WTC11 (cell line): ENCODE measurements at regions not wholly inside any gene's neighbourhood (a gene's known extent, or its start where the extent isn't known, plus 50 kb on each side); places are given as distances from the start of the nearest gene placed in this dataset.

Experiments
- ATAC-seq: fragments of 200-7000 bp; cut with Tn5 transposase; 2 replicates; pipeline ENCODE4 v1.10.0; 2021; ENCODE audit warnings: mild to moderate bottlenecking, moderate library complexity
- CTCF ChIA-PET: fragments of 300-600 bp; sonication (Branson Sonifier 250); formaldehyde crosslinking; loops from one replicate; lab custom pipeline; 2021; ENCODE audit warnings: antibody characterized with exemption; lab: Charles Lee
- POLR2A ChIA-PET: fragments of 350-600 bp; sonication (Branson Sonifier 250); formaldehyde crosslinking; loops from one replicate; lab custom pipeline; 2021; ENCODE audit warnings: antibody characterized with exemption; lab: Charles Lee
- DNase-seq: peaks from one replicate; pipeline ENCODE4 v3.0.0; 2021; ENCODE audit warnings: low spot score
- H3K27ac Mint-ChIP-seq: 2 replicates; pipeline ENCODE4 v1.8.0; 2021; ENCODE audit warnings: mixed read lengths
- H3K27me3 Mint-ChIP-seq: 2 replicates; pipeline ENCODE4 v1.8.0; 2021; ENCODE audit warnings: low read depth, mild to moderate bottlenecking, moderate library complexity, mixed read lengths
- H3K36me3 Mint-ChIP-seq: 2 replicates; pipeline ENCODE4 v1.8.0; 2021; ENCODE audit warnings: mixed read lengths
- H3K4me1 Mint-ChIP-seq: 2 replicates; pipeline ENCODE4 v1.8.0; 2022; ENCODE audit warnings: mixed read lengths
- H3K4me3 Mint-ChIP-seq: 2 replicates; pipeline ENCODE4 v1.8.0; 2021; ENCODE audit warnings: mild to moderate bottlenecking, moderate library complexity, mixed read lengths
- H3K9me3 Mint-ChIP-seq: 2 replicates; pipeline ENCODE4 v1.8.0; 2021; ENCODE audit warnings: mixed read lengths
- GRHL2 ChIP-seq: fragments of 250-450 bp; sonication (Bioruptor Pico); IDR thresholded peaks from 2 replicates; pipeline ENCODE4 v1.8.0; 2022; ENCODE audit warnings: mild to moderate bottlenecking, moderate library complexity; ENCODE audit not compliant: insufficient replicate concordance, severe bottlenecking
- IRF2 ChIP-seq: sonication (generic); formaldehyde crosslinking; IDR thresholded peaks from 2 replicates; pipeline ENCODE4 v1.8.0; 2022; ENCODE audit warnings: low read depth, missing genetic modification reagents, borderline replicate concordance
- NFE2L1 ChIP-seq: sonication (generic); formaldehyde crosslinking; IDR thresholded peaks from 2 replicates; pipeline ENCODE4 v1.8.1; 2023; ENCODE audit warnings: missing genetic modification reagents
- NR3C1 ChIP-seq: sonication (generic); formaldehyde crosslinking; conservative IDR thresholded peaks from 2 replicates; pipeline ENCODE4 v1.8.1; 2023; ENCODE audit warnings: low read depth, mild to moderate bottlenecking, missing genetic modification reagents
- RELA ChIP-seq: sonication (generic); formaldehyde crosslinking; IDR thresholded peaks from 2 replicates; pipeline ENCODE4 v1.8.1; 2022; ENCODE audit warnings: missing genetic modification reagents, mild to moderate bottlenecking, borderline replicate concordance
- SOX15 ChIP-seq: fragments of 250-450 bp; sonication (Bioruptor Pico); IDR thresholded peaks from 2 replicates; pipeline ENCODE4 v1.9.0; 2021; ENCODE audit warnings: mild to moderate bottlenecking
- SP1 ChIP-seq: sonication (generic); formaldehyde crosslinking; conservative IDR thresholded peaks from 2 replicates; pipeline ENCODE4 v1.8.1; 2022; ENCODE audit warnings: missing genetic modification reagents
- ZNF138 ChIP-seq: sonication (generic); formaldehyde crosslinking; conservative IDR thresholded peaks from 2 replicates; pipeline ENCODE4 v1.8.1; 2022; ENCODE audit warnings: mild to moderate bottlenecking, moderate library complexity, missing genetic modification reagents
- ZNF416 ChIP-seq: fragments of 250-450 bp; sonication (Bioruptor Pico); IDR thresholded peaks from 2 replicates; pipeline ENCODE4 v1.9.0; 2021; ENCODE audit warnings: mild to moderate bottlenecking, inconsistent platforms
- TF ChIP-seq, protein P1 (sequence below): fragments of 250-450 bp; sonication (Bioruptor Pico); conservative IDR thresholded peaks from 2 replicates; pipeline ENCODE4 v1.9.0; 2021; ENCODE audit warnings: mild to moderate bottlenecking
- TF ChIP-seq, protein P2 (sequence below): sonication (generic); formaldehyde crosslinking; IDR thresholded peaks from 2 replicates; pipeline ENCODE4 v1.8.0; 2022; ENCODE audit warnings: mild to moderate bottlenecking, missing genetic modification reagents
- TF ChIP-seq, protein P3 (sequence below): sonication (generic); formaldehyde crosslinking; IDR thresholded peaks from 2 replicates; pipeline ENCODE4 v1.8.0; 2022; ENCODE audit warnings: mild to moderate bottlenecking, missing genetic modification reagents
- TF ChIP-seq, protein P4 (sequence below): fragments of 250-450 bp; sonication (Bioruptor Pico); IDR thresholded peaks from 2 replicates; pipeline ENCODE4 v2.1.2; 2022; ENCODE audit warnings: mild to moderate bottlenecking, moderate library complexity
- TF ChIP-seq, protein P5 (sequence below): fragments of 250-450 bp; sonication (Bioruptor Pico); IDR thresholded peaks from 2 replicates; pipeline ENCODE4 v1.9.0; 2021; ENCODE audit warnings: mild to moderate bottlenecking
- TF ChIP-seq, protein P6 (sequence below): fragments of 250-450 bp; sonication (Bioruptor Pico); IDR thresholded peaks from 2 replicates; pipeline ENCODE4 v1.9.0; 2021; ENCODE audit warnings: mild to moderate bottlenecking, borderline replicate concordance
- TF ChIP-seq, protein P7 (sequence below): sonication (generic); formaldehyde crosslinking; IDR thresholded peaks from 2 replicates; pipeline ENCODE4 v1.8.0; 2022; ENCODE audit warnings: missing genetic modification reagents
- TF ChIP-seq, protein P8 (sequence below): sonication (generic); formaldehyde crosslinking; IDR thresholded peaks from 2 replicates; pipeline ENCODE4 v1.8.1; 2022; ENCODE audit warnings: mild to moderate bottlenecking, missing genetic modification reagents, moderate library complexity, borderline replicate concordance

DNA sequence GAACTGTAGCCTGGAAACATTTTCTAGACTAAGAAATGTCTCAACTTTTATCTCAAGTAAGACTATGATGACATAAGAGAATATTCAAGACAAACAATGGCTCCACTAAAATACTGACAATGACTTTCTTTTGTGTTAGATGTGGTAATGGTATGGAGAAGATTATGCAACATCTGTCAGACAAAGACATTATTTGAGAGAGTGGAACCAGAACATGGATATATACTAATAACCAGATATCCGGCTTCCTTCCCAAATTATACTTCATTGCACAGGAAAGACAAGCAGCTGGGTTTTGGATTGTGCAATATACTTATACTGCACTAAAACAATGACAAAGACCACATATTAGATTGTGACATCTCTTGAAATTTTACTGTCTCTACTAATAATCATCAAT, 290.8 kb upstream of the GIMD1 start:
- POLR2A ChIA-PET, result no interaction called here
- H3K4me3 Mint-ChIP-seq, result no peak overlapping the region
- TF ChIP-seq GRHL2 (CRISPR knock-in tag) (no peak), ZNF138 (no peak), RELA (no peak)
- TF ChIP-seq, protein P1, sequence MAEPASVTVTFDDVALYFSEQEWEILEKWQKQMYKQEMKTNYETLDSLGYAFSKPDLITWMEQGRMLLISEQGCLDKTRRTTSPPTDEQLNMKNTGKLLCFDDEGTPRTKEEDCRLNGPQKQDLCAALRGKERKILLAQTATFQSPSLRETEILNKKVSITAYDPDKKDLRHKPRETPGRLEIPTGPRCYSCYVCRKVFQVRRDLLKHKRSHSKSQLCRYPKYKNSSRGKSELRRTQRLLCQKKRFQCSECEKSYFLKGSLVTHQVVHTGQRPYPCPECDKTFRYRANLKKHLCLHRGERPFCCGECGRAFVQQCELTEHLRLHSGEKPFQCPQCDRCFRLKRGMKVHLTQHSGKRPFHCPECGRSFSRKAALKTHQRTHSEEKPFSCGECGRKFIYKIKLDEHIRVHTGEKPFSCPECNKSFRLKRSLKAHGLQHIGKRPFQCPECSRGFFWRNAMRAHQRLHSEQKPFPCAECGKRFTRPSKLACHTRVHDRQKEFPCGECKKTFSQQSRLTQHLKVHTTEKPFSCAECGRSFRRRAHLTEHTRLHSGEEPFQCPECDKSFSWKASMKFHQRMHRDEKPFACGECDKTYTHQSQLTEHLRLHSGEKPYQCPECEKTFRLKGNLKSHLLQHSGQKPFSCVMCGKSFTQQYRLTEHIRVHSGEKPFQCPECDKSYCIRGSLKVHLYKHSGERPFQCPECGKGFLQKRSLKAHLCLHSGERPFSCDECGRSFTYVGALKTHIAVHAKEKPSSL (CRISPR knock-in tag), result no peak
- TF ChIP-seq, all 79 proteins: peak for 0
- no peak for ATAC-seq
- no peak overlapping the region for H3K27ac Mint-ChIP-seq
- CTCF ChIA-PET, result no interaction called here
- H3K27me3 Mint-ChIP-seq, result no peaks in the 10 kb centered on the region
- 0 out of 2 replicates have a peak, but pooled peaks cover 2% of the 10 kb centered on the region for H3K4me1 Mint-ChIP-seq
- H3K36me3 Mint-ChIP-seq, result no peaks in the 10 kb centered on the region
- no peak for DNase-seq
- no peaks in the 10 kb centered on the region for H3K9me3 Mint-ChIP-seq

DNA sequence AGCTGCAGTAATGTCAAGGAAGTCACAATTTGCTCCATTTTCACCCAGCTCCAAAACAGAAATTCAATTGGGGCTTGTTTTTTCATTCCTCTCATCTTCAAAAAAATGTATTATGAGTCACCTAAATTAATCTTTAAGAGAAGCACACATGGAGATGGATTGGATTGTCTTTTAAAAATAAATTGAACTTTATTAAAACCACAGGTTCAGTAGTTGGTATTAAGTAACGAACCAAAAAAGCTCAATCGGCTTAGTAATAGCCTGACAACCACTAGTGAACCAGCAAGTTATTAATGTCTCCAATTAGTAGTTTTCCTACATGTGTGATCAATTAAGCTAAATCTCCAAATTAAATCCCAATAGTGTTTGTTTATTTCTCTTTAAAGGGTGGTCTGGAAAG, 283.5 kb upstream of the GIMD1 start:
- H3K9me3 Mint-ChIP-seq, result peaks cover 9% of the 10 kb centered on the region

More for the DNA sequence above, 283.5 kb upstream of the GIMD1 start:
- H3K4me1 Mint-ChIP-seq, result no peaks in the 10 kb centered on the region
- H3K36me3 Mint-ChIP-seq, result no peaks in the 10 kb centered on the region
- TF ChIP-seq, protein P2, sequence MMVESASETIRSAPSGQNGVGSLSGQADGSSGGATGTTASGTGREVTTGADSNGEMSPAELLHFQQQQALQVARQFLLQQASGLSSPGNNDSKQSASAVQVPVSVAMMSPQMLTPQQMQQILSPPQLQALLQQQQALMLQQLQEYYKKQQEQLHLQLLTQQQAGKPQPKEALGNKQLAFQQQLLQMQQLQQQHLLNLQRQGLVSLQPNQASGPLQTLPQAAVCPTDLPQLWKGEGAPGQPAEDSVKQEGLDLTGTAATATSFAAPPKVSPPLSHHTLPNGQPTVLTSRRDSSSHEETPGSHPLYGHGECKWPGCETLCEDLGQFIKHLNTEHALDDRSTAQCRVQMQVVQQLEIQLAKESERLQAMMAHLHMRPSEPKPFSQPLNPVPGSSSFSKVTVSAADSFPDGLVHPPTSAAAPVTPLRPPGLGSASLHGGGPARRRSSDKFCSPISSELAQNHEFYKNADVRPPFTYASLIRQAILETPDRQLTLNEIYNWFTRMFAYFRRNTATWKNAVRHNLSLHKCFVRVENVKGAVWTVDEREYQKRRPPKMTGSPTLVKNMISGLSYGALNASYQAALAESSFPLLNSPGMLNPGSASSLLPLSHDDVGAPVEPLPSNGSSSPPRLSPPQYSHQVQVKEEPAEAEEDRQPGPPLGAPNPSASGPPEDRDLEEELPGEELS (CRISPR knock-in tag), result no peak
- TF ChIP-seq, protein P3, sequence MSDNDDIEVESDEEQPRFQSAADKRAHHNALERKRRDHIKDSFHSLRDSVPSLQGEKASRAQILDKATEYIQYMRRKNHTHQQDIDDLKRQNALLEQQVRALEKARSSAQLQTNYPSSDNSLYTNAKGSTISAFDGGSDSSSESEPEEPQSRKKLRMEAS (CRISPR knock-in tag), result no peak
- no peak for TF ChIP-seq SOX15 (CRISPR knock-in tag)
- TF ChIP-seq ZNF416, result no peak
- TF ChIP-seq NFE2L1 (CRISPR knock-in tag), result no peak
- TF ChIP-seq, protein P4, sequence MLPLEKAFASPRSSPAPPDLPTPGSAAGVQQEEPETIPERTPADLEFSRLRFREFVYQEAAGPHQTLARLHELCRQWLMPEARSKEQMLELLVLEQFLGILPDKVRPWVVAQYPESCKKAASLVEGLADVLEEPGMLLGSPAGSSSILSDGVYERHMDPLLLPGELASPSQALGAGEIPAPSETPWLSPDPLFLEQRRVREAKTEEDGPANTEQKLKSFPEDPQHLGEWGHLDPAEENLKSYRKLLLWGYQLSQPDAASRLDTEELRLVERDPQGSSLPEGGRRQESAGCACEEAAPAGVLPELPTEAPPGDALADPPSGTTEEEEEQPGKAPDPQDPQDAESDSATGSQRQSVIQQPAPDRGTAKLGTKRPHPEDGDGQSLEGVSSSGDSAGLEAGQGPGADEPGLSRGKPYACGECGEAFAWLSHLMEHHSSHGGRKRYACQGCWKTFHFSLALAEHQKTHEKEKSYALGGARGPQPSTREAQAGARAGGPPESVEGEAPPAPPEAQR, result no peak
- TF ChIP-seq, protein P5, sequence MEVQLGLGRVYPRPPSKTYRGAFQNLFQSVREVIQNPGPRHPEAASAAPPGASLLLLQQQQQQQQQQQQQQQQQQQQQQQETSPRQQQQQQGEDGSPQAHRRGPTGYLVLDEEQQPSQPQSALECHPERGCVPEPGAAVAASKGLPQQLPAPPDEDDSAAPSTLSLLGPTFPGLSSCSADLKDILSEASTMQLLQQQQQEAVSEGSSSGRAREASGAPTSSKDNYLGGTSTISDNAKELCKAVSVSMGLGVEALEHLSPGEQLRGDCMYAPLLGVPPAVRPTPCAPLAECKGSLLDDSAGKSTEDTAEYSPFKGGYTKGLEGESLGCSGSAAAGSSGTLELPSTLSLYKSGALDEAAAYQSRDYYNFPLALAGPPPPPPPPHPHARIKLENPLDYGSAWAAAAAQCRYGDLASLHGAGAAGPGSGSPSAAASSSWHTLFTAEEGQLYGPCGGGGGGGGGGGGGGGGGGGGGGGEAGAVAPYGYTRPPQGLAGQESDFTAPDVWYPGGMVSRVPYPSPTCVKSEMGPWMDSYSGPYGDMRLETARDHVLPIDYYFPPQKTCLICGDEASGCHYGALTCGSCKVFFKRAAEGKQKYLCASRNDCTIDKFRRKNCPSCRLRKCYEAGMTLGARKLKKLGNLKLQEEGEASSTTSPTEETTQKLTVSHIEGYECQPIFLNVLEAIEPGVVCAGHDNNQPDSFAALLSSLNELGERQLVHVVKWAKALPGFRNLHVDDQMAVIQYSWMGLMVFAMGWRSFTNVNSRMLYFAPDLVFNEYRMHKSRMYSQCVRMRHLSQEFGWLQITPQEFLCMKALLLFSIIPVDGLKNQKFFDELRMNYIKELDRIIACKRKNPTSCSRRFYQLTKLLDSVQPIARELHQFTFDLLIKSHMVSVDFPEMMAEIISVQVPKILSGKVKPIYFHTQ, result no peak
- no peak for TF ChIP-seq IRF2 (CRISPR knock-in tag)
- TF ChIP-seq SP1, result no peak
- TF ChIP-seq, protein P6, sequence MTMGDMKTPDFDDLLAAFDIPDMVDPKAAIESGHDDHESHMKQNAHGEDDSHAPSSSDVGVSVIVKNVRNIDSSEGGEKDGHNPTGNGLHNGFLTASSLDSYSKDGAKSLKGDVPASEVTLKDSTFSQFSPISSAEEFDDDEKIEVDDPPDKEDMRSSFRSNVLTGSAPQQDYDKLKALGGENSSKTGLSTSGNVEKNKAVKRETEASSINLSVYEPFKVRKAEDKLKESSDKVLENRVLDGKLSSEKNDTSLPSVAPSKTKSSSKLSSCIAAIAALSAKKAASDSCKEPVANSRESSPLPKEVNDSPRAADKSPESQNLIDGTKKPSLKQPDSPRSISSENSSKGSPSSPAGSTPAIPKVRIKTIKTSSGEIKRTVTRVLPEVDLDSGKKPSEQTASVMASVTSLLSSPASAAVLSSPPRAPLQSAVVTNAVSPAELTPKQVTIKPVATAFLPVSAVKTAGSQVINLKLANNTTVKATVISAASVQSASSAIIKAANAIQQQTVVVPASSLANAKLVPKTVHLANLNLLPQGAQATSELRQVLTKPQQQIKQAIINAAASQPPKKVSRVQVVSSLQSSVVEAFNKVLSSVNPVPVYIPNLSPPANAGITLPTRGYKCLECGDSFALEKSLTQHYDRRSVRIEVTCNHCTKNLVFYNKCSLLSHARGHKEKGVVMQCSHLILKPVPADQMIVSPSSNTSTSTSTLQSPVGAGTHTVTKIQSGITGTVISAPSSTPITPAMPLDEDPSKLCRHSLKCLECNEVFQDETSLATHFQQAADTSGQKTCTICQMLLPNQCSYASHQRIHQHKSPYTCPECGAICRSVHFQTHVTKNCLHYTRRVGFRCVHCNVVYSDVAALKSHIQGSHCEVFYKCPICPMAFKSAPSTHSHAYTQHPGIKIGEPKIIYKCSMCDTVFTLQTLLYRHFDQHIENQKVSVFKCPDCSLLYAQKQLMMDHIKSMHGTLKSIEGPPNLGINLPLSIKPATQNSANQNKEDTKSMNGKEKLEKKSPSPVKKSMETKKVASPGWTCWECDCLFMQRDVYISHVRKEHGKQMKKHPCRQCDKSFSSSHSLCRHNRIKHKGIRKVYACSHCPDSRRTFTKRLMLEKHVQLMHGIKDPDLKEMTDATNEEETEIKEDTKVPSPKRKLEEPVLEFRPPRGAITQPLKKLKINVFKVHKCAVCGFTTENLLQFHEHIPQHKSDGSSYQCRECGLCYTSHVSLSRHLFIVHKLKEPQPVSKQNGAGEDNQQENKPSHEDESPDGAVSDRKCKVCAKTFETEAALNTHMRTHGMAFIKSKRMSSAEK (CRISPR knock-in tag), result no peak
- TF ChIP-seq NR3C1 (CRISPR knock-in tag), result no peak
- TF ChIP-seq, protein P7, sequence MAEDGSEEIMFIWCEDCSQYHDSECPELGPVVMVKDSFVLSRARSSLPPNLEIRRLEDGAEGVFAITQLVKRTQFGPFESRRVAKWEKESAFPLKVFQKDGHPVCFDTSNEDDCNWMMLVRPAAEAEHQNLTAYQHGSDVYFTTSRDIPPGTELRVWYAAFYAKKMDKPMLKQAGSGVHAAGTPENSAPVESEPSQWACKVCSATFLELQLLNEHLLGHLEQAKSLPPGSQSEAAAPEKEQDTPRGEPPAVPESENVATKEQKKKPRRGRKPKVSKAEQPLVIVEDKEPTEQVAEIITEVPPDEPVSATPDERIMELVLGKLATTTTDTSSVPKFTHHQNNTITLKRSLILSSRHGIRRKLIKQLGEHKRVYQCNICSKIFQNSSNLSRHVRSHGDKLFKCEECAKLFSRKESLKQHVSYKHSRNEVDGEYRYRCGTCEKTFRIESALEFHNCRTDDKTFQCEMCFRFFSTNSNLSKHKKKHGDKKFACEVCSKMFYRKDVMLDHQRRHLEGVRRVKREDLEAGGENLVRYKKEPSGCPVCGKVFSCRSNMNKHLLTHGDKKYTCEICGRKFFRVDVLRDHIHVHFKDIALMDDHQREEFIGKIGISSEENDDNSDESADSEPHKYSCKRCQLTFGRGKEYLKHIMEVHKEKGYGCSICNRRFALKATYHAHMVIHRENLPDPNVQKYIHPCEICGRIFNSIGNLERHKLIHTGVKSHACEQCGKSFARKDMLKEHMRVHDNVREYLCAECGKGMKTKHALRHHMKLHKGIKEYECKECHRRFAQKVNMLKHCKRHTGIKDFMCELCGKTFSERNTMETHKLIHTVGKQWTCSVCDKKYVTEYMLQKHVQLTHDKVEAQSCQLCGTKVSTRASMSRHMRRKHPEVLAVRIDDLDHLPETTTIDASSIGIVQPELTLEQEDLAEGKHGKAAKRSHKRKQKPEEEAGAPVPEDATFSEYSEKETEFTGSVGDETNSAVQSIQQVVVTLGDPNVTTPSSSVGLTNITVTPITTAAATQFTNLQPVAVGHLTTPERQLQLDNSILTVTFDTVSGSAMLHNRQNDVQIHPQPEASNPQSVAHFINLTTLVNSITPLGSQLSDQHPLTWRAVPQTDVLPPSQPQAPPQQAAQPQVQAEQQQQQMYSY (CRISPR knock-in tag), result no peak
- TF ChIP-seq, protein P8, sequence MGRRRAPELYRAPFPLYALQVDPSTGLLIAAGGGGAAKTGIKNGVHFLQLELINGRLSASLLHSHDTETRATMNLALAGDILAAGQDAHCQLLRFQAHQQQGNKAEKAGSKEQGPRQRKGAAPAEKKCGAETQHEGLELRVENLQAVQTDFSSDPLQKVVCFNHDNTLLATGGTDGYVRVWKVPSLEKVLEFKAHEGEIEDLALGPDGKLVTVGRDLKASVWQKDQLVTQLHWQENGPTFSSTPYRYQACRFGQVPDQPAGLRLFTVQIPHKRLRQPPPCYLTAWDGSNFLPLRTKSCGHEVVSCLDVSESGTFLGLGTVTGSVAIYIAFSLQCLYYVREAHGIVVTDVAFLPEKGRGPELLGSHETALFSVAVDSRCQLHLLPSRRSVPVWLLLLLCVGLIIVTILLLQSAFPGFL (CRISPR knock-in tag), result no peak
- no peak overlapping the region for H3K4me3 Mint-ChIP-seq
- no peak overlapping the region for H3K27ac Mint-ChIP-seq
- CTCF ChIA-PET, result no interaction called here
- no peak for ATAC-seq
- H3K27me3 Mint-ChIP-seq, result no peaks in the 10 kb centered on the region
- POLR2A ChIA-PET, result no interaction called here
- no peak for DNase-seq
